Transverse colon (tissue), 4 donors: ENCODE measurements at regions not wholly inside any gene's neighbourhood (a gene's known extent, or its start where the extent isn't known, plus 50 kb on each side); places are given as distances from the start of the nearest gene placed in this dataset.

ENCODE experiments used
- CTCF ChIP-seq, 5 experiments: fragments of 200-600 bp in 3 of 5; fragments of 450-650 bp in 2 of 5; sonication (generic) in 3 of 5; IDR thresholded peaks; 1 replicate in 2 of 5; 2 replicates in 3 of 5; pipeline ENCODE4 v1.5.1; 2016 to 2017; ENCODE audit warnings: antibody characterized with exemption in 5 of 5, inconsistent platforms in 3 of 5, mild to moderate bottlenecking in 2 of 5, moderate library complexity in 1 of 5
- POLR2A ChIP-seq: fragments of 450-650 bp; IDR thresholded peaks from one replicate; pipeline ENCODE4 v1.6.1; 2016; ENCODE audit warnings: antibody characterized with exemption, mild to moderate bottlenecking, moderate library complexity
- POLR2AphosphoS5 ChIP-seq, 3 donors: sonication (generic); formaldehyde crosslinking; IDR thresholded peaks; one replicate each; pipeline ENCODE4 v1.6.1; 2016; ENCODE audit warnings: antibody characterized with exemption in 3 of 3

DNA sequence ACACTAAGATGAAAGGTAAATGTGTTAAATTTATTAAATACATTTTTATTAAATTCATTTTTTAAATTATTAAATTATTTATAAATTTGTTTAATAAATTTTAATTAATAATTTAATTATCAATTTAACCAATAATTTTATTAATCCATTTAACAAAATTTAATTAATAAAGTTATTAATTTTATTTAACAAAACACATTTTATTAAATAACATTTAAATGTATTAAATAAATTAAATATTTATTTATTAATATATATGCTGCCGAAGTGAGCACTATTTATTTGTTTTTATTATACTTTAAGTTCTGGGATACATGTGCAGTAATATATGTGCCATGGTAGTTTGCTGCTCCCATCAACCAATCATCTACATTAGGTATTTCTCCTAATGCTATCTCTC is 719.5 kb downstream of the TRIML1 start:
- no peak for TF ChIP-seq POLR2A
- TF ChIP-seq CTCF (IDR thresholded peaks at IDR 0.05) = no peak
- TF ChIP-seq POLR2AphosphoS5 (IDR thresholded peaks at IDR 0.05) = no peak
